ENCODE measurements at regions not wholly inside any gene's neighbourhood (a gene's known extent, or its start where the extent isn't known, plus 50 kb on each side); places are given as distances from the start of the nearest gene placed in this dataset.

DNA sequence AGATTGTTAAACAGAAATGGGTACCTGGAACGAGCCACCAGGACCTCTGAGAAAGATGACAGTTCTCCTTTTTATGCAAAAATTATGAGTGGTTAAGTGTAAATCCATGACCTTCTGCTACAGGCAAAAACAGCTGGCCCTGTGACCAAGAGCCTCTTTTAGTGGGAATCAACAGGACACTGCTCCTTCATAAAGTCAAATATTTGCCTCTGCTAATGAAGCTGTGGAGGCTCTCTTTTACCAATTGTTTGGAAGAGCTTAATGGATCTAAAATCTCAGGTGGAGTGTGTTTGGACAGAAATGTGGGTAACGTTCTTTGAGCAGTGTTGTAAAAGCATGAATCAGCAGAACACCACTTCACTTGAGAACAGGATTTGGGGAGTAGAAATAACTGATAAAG is 117.5 kb upstream of the PCSK2 start:
- no peak for DNase-seq (ENCODE audit: low read depth in 2 of 2)

DNA sequence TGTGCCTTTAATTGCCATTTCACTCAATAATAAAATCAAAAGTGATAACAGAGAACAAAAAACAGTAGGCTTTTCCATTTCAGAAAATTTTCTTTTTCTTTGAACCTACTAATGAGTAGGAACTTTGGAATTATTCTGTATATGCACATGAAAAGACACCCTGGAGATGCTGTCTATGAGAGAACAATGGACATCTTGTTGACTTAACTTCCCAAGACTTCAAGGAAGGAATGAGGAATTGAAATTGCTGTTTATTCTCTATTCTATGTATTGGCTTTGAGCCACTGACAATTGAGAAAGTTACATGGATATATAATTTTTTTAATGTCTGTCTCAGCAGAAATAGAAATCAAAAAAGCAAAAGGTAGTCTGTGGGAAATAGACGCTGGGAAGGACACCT is 98.6 kb upstream of the PCSK2 start:
- DNase-seq (ENCODE audit: low read depth in 2 of 2) = no peak

DNA sequence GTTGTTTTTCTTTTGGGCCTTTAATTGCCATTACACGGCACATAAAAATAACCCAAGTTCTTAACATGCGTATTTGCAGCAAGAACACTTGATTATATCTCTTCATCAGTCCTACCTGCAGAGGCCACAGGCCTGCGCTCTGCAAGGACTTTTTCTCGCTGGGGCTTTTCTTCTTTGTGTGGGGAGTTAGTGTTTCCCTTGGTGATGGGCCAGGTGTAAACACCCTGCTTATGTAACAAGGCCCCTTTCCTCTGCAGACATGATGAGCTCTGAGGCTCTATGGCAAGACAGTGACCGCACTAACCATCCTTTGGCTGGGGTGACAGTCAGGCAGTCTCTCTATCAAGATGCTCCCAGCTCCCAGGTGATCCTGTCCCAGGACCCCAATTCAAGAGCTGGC is 97.8 kb upstream of the PCSK2 start:
- no peak for DNase-seq (ENCODE audit: low read depth in 2 of 2)

DNA sequence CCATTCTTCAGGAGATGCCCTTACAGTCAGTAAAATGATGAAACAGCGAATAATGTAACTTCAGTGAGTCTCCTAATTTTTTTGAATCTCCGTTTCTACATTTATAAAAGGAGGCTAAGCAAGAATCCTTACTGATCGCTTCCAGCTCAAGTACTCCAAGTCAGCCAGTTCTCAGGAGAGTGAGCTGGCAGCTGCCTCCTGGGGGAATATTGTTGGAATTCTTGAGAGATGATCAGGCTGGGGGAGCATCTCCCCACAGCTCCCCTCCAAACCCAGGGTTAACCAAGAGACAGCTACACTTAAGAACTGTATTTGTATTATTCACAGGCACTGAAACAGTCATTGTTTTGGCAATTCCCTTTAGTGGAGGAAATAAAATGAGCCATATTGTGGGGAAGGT is 89.1 kb upstream of the PCSK2 start:
- no peak for DNase-seq (ENCODE audit: low read depth in 2 of 2)

DNA sequence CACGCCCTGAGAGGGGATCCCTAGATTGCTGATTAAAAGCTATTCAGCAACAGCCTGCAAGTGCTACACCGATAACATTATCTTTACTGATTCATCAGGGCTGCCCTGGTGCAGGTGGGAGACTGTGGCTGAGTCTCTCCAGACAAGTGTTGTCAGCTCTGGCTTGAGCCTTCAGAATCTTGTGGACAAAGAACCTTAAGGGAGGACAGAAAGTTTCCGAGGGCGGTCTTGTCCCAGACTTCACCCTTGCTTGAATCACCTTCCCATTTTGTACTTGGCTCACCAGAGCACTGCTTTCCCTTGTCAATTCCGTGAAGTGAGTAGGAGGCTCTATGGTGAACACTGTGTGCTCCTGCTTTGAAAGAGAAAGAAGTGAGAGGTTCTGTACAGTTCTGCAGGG is 88.6 kb upstream of the PCSK2 start:
- DNase-seq (ENCODE audit: low read depth in 2 of 2) = no peak

GRCh38 chr20:17140894-17141293 is 85.9 kb upstream of the PCSK2 start:
- DNase-seq (ENCODE audit: low read depth in 2 of 2) = no peak

DNA sequence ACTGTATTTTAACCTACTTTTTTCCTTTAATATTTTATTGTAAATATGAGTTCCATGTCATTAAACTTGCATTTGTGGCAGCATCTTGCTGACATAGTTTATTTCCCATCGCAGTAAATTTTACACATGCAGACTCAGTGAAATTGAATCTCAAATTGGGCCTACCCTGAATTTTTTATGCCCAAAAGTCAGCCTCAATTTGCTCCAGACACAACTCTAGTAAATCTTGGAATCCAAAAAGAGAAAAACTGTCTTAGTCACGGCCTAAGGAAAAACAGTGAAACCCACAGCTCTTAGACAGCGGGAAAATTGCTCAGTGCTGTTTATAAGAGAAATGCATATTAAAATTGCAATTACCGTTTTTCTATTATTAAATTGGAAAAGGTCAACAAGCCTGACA is 85.3 kb upstream of the PCSK2 start:
- no peak for DNase-seq (ENCODE audit: low read depth in 2 of 2)

DNA sequence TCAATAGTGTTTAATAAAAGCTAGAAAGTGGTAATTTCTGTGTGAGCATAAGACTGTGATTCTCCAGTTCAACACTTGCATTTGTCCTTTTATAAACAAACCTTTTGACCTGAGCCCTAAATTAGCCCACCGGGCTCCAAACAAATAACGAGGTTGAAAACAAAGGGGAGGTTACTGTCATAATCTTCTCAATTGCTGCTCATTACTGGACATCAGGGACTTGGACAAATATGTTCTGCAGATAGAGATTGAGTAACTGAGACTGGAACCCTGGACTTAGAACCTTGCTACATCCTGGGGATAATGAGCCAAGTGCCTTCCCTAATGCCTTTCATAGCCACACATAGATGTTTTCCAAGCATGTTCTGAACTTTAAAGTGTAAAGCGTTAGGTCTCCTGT is 84.2 kb upstream of the PCSK2 start:
- DNase-seq (ENCODE audit: low read depth in 2 of 2) = no peak

GRCh38 chr20:17150858-17151257 is 76.0 kb upstream of the PCSK2 start:
- DNase-seq (ENCODE audit: low read depth in 2 of 2) = no peak

DNA sequence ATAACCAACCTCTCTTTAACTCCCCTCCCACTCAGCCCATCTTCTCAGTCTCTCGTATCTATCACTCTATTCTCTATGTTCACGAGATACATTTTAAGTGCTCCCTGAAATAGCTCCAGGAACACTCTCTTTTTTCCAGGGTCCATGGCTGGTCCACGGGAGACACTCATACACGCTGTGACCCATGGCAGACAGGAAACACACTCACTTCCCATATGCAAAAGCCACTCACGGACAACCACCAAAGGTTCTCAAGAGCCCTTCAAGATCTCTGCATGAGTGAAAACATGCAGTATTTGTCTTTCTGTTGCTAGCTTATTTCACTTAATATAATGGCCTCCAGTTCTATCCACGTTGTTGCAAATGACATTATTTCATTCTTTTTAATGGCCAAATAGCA is 71.4 kb upstream of the PCSK2 start:
- no peak for DNase-seq (ENCODE audit: low read depth in 2 of 2)

DNA sequence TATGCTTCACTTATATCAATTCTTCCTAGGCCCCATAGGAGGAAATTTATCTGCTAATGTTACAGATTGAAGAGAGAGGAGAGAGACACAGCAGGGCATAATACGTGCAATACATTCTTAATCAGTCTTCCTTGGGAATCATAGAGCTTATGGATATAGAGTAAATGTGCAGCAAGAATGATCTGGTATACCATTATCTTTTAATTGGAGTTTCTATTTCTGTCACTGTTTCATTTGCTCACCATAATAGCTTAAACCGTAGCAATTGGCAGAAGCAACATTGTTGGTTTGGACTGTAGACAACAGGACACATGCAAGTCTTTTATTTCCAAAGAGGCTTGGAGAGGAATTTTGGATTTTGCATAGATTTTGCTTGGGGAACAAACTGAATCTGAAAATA is 68.1 kb upstream of the PCSK2 start:
- no peak for DNase-seq (ENCODE audit: low read depth in 2 of 2)

DNA sequence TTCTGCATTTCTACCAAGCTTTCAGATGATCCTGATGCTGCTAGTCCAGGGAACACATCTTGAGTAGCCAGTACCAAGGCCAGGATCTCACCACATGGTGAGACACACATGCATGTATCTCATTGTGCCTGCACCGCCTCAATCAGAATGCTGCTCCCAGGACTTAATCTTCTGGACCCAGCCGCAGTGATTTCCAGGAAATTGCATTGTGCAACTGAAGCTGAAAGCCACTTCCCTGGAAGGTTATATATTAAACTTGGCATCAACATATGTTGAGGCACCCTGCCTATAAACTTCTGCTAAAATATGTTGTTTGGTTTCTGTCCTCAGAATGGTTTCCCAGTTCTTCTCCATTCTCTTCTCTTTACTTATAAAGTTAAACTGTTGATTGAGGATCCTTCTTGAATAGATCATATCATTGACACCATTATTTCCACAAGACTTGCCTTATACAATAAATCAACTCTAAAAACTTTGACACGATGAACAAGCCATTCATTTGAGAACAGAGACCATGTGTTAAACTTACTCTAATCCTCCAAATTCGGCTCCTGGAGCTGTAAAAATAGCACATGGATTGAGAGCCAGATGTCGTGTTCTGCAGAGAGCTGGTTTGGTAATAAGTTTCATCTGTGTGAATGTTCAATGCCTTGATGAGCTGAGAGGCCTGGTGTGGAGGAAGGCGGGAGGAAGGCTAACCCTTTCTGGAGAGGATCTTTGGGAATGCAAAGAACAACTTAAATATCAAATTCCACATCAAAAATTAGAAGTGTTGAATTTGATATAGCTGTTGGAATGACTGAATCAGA is 65.0 kb upstream of the PCSK2 start:
- DNase-seq (ENCODE audit: low read depth in 2 of 2) = no peak

- no peak for DNase-seq (ENCODE audit: low read depth in 2 of 2)
Observed at GRCh38 chr20:17168026-17168612, 58.7 kb upstream of the PCSK2 start.

- DNase-seq (ENCODE audit: low read depth in 2 of 2) = no peak
Observed at GRCh38 chr20:17169585-17170136, 57.2 kb upstream of the PCSK2 start.

DNA sequence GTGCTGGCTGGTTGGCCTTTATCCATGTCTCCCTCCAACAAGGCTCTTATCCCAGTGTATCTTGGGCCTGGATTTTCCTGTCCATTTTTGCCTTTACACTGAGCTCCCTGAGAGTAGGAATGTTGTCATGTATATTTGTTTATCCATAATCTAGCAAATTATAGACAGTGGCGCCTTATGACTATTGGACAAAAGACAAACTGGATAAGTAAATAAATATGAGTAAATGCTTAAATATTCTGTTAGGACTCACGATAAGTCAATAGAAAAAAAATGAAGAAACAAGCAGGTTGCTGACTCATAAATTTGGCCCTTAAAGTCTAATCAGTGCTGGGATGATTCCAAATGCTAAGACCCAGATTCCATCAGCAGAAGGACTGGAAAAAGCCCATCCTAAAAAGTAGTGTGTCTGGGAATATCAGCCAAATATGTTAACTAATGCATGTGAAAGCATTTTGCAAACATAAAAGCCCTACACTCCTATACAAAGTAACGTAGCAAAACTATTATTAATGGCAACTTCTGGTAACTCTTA is 55.0 kb upstream of the PCSK2 start:
- no peak for DNase-seq (ENCODE audit: low read depth in 2 of 2)

DNA sequence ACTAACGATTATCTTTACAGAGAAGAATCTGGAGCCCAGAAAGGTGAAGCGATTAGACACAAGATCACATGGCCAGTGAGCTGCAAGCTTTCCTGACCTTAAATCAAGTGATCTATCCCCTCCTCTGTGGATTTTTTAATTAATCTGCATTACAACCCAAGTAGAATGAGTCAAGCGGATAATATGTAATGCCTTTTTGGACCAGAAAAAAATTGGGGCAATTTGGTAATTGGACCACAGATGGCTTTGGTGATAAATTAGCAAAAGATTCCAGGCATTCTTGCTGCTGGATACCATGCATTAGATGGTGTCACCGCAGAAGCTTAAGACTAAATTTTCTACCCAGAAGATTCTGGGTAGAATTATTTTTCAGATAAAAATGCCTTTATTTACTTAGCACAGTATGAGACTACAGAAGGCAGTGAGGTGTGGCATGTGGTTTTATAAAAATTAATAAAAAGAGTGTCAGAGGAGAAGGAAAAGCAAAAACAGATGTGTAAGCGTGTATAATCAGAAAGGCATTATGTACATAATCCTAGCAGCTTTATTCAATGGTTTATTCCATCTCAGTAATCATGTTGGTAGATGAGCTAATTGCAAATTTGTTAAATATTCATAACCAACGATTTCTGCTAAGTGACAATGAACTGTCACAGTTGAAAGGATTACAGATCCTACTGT is 53.9 kb upstream of the PCSK2 start:
- DNase-seq (ENCODE audit: low read depth in 2 of 2) = no peak

Measured in stimulated activated CD4-positive, alpha-beta T cell treated with anti-CD3 and anti-CD28 coated beads, Interleukin-4, amount 100 ng/mL, for 48 hours (primary cell).